Breast epithelium (tissue), 4 donors: ENCODE measurements at regions not wholly inside any gene's neighbourhood (a gene's known extent, or its start where the extent isn't known, plus 50 kb on each side); places are given as distances from the start of the nearest gene placed in this dataset.

ENCODE experiments used
- DNase-seq, 2 donors: peaks; one replicate each; pipeline ENCODE4 v3.0.0-alpha.2; 2019; ENCODE audit warnings: low spot score in 2 of 2
- H3K27ac ChIP-seq, 2 donors: fragments of 200-600 bp; sonication (generic) in 1 of 2; one replicate each; pipeline ENCODE4 v1.5.1; 2016 to 2019; ENCODE audit warnings: mild to moderate bottlenecking in 1 of 2
- H3K27me3 ChIP-seq, 2 donors: fragments of 200-600 bp; sonication (generic) in 1 of 2; one replicate each; pipeline versions ENCODE4 v1.5.1 to v1.6.0; 2017 to 2019; ENCODE audit warnings: control low read depth in 1 of 2, mild to moderate bottlenecking in 1 of 2
- H3K36me3 ChIP-seq: fragments of 200-600 bp; one replicate; pipeline ENCODE4 v1.5.1; 2019
- H3K4me1 ChIP-seq, 2 donors: fragments of 200-600 bp; sonication (generic); one replicate each; pipeline ENCODE4 v1.5.1; 2016 to 2019; ENCODE audit warnings: control low read depth in 1 of 2
- H3K4me3 ChIP-seq, 3 donors: fragments of 200-600 bp; sonication (generic); 1 replicate in 2 of 3; 2 replicates in 1 of 3; pipeline ENCODE4 v1.5.1; 2016 to 2019; ENCODE audit warnings: mild to moderate bottlenecking in 3 of 3, moderate library complexity in 2 of 3
- H3K9me3 ChIP-seq, 2 donors: fragments of 200-600 bp; sonication (generic) in 1 of 2; one replicate each; pipeline ENCODE4 v1.5.1; 2016 to 2019; ENCODE audit warnings: control low read depth in 1 of 2
- POLR2A ChIP-seq: fragments of 450-650 bp; IDR thresholded peaks from one replicate; pipeline ENCODE4 v1.6.1; 2016; ENCODE audit warnings: antibody characterized with exemption, mild to moderate bottlenecking, moderate library complexity
- POLR2AphosphoS5 ChIP-seq, 3 donors: sonication (generic); formaldehyde crosslinking; IDR thresholded peaks; one replicate each; pipeline ENCODE4 v1.6.1; 2017; ENCODE audit warnings: antibody characterized with exemption in 3 of 3
- intact Hi-C: fragments of 100-400 bp; cut with DNase I; formaldehyde crosslinking; loops from one replicate; pipeline ENCODE4 v1.15.1; 2023; ENCODE audit warnings: low total_unique reads
- TF ChIP-seq, protein P1 (sequence below), 3 donors: fragments of 450-650 bp; IDR thresholded peaks; one replicate each; pipeline ENCODE4 v1.5.1; 2016 to 2017; ENCODE audit warnings: antibody characterized with exemption in 3 of 3, mild to moderate bottlenecking in 3 of 3, moderate library complexity in 3 of 3

GRCh38 chr11:104254347-104254746 lies 90.4 kb upstream of the PDGFD start:
- no peak overlapping the region for H3K4me3 ChIP-seq
- H3K9me3 ChIP-seq, result no peaks in the 10 kb centered on the region
- intact Hi-C loops, result no loop called here
- no peaks in the 10 kb centered on the region for H3K4me1 ChIP-seq
- no peak overlapping the region for H3K27ac ChIP-seq
- DNase-seq, result no peak
- TF ChIP-seq, protein P1, sequence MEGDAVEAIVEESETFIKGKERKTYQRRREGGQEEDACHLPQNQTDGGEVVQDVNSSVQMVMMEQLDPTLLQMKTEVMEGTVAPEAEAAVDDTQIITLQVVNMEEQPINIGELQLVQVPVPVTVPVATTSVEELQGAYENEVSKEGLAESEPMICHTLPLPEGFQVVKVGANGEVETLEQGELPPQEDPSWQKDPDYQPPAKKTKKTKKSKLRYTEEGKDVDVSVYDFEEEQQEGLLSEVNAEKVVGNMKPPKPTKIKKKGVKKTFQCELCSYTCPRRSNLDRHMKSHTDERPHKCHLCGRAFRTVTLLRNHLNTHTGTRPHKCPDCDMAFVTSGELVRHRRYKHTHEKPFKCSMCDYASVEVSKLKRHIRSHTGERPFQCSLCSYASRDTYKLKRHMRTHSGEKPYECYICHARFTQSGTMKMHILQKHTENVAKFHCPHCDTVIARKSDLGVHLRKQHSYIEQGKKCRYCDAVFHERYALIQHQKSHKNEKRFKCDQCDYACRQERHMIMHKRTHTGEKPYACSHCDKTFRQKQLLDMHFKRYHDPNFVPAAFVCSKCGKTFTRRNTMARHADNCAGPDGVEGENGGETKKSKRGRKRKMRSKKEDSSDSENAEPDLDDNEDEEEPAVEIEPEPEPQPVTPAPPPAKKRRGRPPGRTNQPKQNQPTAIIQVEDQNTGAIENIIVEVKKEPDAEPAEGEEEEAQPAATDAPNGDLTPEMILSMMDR (IDR thresholded peaks at IDR 0.05), result no peak
- H3K36me3 ChIP-seq, result no peaks in the 10 kb centered on the region
- no peaks in the 10 kb centered on the region for H3K27me3 ChIP-seq

DNA sequence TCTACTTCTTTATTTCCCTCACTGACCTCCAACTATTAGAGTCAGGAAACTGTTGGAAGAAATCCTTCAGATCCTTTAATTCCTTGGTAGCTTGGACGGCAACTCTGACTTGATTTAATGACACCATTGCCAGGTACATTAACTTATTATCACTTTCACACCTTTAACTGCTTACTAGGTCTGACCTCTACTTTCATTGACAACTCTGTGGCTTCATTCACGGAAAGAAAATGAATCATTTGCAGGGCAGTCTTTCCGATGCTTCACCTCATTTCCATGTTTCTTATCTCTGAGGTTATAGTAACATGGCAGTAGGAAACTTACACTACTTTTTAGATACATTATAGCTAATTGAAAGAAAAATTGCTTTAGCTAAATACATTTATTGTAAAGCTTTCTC lies 82.6 kb upstream of the PDGFD start:
- no peak overlapping the region for H3K27ac ChIP-seq
- no peaks in the 10 kb centered on the region for H3K36me3 ChIP-seq
- intact Hi-C loops, result no loop called here
- TF ChIP-seq POLR2A (no peak), POLR2AphosphoS5 (IDR thresholded peaks at IDR 0.05) (no peak)
- TF ChIP-seq, protein P1 (IDR thresholded peaks at IDR 0.05), result no peak
- H3K4me1 ChIP-seq, result no peaks in the 10 kb centered on the region
- H3K4me3 ChIP-seq, result no peak overlapping the region
- H3K9me3 ChIP-seq, result no peaks in the 10 kb centered on the region
- no peak for DNase-seq
- H3K27me3 ChIP-seq, result no peaks in the 10 kb centered on the region

- Histone ChIP-seq H3K27me3 (no peaks in the 10 kb centered on the region), H3K36me3 (no peaks in the 10 kb centered on the region), H3K4me1 (no peaks in the 10 kb centered on the region), H3K27ac (no peak overlapping the region), H3K9me3 (no peaks in the 10 kb centered on the region), H3K4me3 (no peak overlapping the region)
- no peak for TF ChIP-seq POLR2A
- TF ChIP-seq POLR2AphosphoS5 (IDR thresholded peaks at IDR 0.05), result no peak
- TF ChIP-seq, protein P1 (IDR thresholded peaks at IDR 0.05), result no peak
- intact Hi-C loops, result no loop called here
- no peak for DNase-seq
Measured at GRCh38 chr11:104238916-104239315, 75.0 kb upstream of the PDGFD start.

DNA sequence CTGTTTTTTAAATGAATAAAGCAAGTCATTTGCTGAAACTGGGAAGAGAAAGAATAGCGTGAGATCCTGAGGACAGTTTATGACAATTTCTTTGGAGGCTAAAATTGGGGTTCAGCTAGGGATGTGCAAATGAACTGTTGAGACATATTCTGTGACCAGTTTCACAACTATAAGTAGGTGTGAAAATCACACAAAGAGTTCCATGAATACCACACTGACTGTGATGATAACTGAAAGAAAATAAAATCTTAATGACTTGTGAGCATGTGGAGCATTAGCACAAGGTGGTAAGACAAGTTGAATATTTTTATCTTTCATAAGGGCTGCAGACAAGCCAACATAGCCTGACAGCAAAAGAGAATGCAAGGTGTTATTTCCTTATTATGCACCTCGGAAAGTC lies 61.1 kb upstream of the PDGFD start:
- intact Hi-C loops, result no loop called here
- DNase-seq, result no peak
- Histone ChIP-seq H3K36me3 (no peaks in the 10 kb centered on the region), H3K9me3 (no peaks in the 10 kb centered on the region), H3K27ac (no peak overlapping the region), H3K4me3 (no peak overlapping the region), H3K27me3 (no peaks in the 10 kb centered on the region), H3K4me1 (no peaks in the 10 kb centered on the region)
- TF ChIP-seq POLR2AphosphoS5 (IDR thresholded peaks at IDR 0.05) (no peak), POLR2A (no peak)
- TF ChIP-seq, protein P1 (IDR thresholded peaks at IDR 0.05), result no peak

GRCh38 chr11:104222464-104222863 lies 58.5 kb upstream of the PDGFD start:
- H3K4me3 ChIP-seq, result no peak overlapping the region
- no peak for DNase-seq
- TF ChIP-seq, protein P1 (IDR thresholded peaks at IDR 0.05), result no peak
- TF ChIP-seq POLR2A (no peak), POLR2AphosphoS5 (IDR thresholded peaks at IDR 0.05) (no peak)
- no peaks in the 10 kb centered on the region for H3K36me3 ChIP-seq
- no peak overlapping the region for H3K27ac ChIP-seq
- no peaks in the 10 kb centered on the region for H3K4me1 ChIP-seq
- H3K9me3 ChIP-seq, result no peaks in the 10 kb centered on the region
- H3K27me3 ChIP-seq, result no peaks in the 10 kb centered on the region
- intact Hi-C loops, result no loop called here
